G401 (cell line): ENCODE measurements at regions not wholly inside any gene's neighbourhood (a gene's known extent, or its start where the extent isn't known, plus 50 kb on each side); places are given as distances from the start of the nearest gene placed in this dataset.
"Not testable (repeated sequence)": the region's sequence is repeated elsewhere in the genome, so short reads cannot be mapped to it uniquely, and the experiment has no call there.

ENCODE experiments used
- DNase-seq: peaks from one replicate; pipeline ENCODE4 v3.0.0-alpha.2; 2015; ENCODE audit warnings: low spot score
- in situ Hi-C: cut with HindIII; loops from 2 replicates; pipeline ENCODE4 v1.10.0; 2016; ENCODE audit warnings: low sequenced_read_pairs, mixed read lengths

DNA sequence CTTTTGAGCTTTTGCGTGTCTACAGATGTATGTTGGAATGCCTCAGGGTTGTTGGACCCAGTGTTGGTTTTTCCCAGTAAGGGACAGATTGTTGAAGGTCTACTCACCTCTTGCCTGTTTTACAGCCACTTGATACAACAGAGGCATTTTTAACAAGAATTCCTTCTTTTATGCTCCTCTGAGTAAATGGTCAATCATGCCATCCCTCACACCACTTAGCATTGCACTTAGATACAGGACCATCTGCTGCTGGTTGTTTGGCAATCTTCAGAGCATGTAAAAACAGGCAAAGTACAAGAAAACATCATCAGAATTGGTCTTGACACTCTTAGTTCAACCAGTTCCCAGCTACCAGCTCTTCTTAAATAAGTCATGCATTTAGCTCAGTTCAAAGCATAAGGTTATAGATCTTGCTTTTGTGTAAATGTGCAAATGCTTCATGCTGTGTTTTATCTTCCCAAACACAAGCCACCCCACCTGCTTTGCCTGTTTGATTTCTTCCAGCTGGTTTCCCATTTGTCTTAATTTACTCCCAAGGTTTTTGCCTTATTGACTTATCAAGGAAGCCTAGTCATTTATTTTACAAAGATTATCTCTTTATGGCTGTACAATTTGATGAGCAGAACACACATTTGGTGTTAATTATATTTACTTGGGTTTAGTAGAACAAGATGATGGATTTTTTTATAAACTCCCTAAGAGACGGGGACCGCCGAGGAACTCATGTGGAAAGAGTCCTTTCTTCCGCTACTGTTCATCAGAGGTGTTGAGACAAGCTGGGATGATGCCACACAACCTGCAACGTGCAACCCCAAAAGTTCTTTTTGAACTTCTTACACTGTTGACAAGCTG lies 136.6 kb downstream of the AHR start:
- peak; percentile 2 for DNase-seq
- in situ Hi-C loops: no loop called here

DNA sequence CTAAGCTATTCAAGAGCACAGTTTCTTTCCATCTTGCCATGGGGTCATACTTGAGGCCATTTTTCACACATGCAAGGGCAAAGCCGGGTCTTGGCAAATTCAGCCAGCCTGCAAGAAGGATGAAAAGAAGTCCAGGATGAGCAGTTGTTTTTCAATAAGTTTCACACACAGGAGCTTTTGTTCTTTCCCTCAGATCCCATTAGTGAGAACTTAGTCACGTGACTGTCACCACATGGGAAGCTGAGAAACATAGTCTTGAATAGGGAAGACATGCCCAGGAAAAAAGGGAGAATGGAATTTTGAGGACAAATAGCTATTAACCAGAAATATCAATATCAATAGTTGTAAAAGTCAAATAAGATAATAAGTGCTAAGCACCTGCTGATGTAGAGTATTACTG lies 137.7 kb downstream of the AHR start:
- in situ Hi-C loops: no loop called here
- no peak for DNase-seq

DNA sequence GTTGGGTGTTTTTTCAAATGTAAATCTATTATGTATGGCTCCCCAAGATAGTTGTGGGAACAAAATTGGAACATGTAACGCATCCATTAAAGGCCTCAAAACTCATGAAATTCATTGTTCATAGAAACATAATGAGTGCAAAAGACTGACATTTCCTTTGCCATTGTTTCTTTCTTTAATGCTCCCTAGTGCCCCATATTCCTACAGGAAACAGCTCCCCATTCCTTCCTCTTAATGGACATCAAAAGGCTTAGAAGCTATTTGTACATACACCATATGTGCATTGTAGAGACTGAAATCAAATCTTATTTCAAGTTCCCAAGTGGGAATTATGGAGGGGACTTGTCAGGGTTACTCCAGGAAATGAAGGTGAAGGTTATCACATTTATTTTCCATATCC lies 139.1 kb downstream of the AHR start:
- in situ Hi-C loops: no loop called here

DNA sequence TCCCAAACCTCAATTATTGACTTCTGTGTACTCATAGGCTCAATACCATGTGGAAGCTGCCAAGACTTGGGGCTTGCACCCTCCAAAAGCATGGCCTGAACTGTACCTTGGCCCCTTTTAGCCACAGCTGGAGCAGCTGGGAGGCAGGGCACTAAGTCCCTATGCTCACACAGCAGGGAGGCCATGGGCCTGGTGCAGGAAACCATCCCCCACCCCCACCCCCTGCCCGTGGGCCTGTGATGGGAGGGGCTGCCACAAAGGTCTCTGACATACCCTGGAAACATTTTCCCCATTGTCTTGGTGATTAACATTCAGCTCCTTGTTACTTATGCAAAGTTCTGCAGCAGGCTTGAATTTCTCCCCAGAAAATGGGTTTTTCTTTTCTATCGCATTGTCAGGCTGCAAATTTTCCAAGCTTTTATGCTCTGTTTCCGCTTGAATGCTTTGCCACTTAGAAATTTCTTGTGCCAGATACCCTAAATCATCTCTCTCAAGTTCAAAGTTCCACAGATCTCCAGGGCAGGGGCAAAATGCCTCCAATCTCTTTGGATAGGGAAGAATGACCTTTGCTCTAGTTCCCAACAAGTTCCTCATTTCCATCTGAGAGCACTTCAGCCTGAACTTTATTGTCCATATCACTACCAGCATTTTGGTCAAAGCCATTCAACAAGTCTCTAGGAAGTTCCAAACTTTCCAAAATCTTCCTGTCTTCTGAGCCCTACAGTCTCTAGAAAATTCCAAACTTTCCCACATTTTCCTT lies 141.8 kb downstream of the AHR start:
- DNase-seq, in situ Hi-C loops: not testable (repeated sequence)

More for the DNA sequence above, 139.1 kb downstream of the AHR start:
- no peak for DNase-seq

DNA sequence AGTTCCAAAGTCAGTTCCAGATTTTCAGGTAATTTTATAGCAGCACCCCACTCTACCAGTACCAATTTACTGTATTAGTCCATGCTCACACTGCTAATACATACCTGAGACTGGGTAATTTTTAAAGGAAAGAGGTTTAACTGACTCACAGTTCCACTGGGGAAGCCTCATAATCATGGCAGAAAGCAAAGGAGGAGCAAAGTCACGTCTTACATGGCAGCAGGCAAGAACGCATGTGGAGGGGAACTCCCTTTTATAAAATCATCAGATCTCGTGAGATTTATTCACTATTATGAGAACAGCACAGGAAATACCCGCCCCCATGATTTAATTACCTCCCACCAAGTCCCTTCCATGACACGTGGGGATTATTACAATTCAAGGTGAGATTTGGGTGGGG lies 142.4 kb downstream of the AHR start:
- in situ Hi-C loops: no loop called here

DNA sequence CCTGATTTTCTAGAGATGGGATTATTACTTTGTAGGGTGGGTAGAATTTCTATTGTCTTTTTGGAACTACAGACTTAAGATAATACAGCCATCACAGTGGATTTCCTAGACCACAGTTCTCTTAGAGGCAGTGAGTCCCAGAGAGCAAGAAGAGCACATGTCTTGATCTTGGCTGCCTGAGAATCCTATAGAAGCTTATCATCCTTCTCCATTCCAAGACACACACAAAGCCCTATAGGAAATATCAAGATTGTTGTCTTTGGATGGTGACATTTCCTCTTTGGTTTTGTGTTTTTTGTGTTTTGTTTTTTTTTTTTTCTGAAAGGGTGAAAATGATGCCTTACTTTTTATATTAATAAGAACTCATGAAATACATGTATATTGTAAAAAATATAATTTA lies 143.1 kb downstream of the AHR start:
- in situ Hi-C loops: no loop called here
- DNase-seq: no peak

More for the DNA sequence above, 142.4 kb downstream of the AHR start:
- DNase-seq: no peak

DNA sequence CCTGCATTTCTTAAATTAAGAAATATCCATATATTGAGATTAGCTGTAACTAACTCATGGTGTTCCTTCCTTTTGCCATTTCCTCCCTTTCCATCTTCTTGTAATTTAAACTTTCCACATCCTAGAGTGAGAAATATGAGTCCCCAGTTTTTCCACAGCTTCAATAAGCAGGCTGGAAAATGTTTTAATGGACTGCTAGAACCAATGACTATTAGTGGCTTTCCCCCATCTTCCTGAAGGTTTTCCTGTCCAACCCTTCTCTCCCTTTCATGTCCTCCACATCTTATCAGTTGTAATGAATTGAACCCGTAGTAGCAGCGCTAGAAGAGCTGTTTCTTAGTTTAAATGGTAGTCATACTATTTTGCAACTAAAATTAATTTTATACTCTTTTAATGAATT lies 145.7 kb downstream of the AHR start:
- DNase-seq: no peak
- in situ Hi-C loops: no loop called here

DNA sequence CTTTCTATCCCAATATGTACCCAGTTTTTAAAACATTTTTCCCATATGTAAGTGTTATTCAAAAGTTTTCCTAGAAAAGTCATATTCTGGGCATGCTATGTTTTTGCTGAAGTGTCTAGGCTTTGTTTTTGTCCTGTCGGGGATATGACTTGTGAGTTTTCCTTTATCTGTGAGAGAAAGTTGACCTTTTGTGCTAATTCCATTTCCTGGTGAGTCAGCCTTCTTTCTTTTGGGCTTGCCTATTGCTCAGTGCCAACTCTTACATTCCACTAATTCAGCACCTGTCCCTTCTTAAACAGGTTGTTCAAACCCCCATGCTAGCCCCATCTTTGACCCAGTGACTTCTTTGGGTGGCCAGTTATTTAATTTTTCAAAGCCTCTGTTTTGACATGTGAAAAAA lies 146.2 kb downstream of the AHR start:
- no peak for DNase-seq
- in situ Hi-C loops: no loop called here

DNA sequence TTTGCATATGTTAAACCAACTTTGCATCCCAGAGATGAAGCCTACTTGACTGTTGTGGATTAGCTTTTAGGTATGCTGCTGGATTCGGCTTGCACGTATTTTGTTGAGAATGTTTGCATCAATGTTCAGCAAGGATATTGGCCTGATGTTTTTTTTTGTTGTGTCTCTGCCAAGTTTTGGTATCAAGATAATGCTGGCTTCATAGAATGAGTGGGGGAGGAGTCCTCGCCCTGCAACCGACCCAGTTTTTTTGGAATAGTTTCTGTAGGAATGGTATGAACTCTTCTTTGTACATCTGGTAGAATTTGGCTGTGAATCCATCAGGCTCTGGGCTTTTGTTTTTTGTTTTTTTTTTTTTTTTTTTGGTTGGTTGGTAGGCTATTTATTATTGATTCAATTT lies 147.9 kb downstream of the AHR start:
- in situ Hi-C loops: no loop called here
- no peak for DNase-seq

DNA sequence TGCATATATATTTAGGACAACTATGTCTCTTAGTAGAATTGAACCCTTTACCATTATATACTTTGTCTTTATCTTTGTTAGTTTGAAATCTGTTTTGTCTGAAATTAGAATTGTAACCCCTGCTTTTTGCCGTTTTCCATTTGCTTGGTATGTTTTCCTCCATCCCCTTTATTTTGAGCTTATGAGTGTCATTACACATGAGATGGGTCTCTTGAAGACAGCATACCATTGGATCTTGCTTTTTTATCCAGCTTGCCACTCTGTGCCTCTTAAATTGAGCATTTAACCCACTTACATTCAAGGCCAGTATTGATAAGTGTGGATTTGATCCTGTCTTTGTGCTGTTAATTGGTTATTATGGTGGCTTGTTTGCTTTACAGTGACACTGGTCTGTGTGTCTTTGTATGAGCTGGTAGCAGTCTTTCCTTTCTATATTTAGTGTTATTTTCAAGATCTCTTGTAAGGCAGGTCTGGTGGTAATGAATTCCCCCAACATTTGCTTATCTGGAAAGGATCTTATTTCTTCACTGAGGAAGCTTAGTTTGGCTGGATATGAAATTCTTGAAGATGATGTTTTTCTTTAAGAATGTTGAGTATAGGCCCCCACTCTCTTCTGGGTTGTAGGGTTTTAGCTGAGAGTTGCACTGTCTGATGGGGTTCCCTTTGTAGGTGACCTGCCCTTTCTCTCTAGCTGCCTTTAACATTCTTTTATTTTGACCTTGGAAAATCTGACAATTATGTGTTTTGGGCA lies 149.5 kb downstream of the AHR start:
- in situ Hi-C loops: no loop called here
- no peak for DNase-seq

DNA sequence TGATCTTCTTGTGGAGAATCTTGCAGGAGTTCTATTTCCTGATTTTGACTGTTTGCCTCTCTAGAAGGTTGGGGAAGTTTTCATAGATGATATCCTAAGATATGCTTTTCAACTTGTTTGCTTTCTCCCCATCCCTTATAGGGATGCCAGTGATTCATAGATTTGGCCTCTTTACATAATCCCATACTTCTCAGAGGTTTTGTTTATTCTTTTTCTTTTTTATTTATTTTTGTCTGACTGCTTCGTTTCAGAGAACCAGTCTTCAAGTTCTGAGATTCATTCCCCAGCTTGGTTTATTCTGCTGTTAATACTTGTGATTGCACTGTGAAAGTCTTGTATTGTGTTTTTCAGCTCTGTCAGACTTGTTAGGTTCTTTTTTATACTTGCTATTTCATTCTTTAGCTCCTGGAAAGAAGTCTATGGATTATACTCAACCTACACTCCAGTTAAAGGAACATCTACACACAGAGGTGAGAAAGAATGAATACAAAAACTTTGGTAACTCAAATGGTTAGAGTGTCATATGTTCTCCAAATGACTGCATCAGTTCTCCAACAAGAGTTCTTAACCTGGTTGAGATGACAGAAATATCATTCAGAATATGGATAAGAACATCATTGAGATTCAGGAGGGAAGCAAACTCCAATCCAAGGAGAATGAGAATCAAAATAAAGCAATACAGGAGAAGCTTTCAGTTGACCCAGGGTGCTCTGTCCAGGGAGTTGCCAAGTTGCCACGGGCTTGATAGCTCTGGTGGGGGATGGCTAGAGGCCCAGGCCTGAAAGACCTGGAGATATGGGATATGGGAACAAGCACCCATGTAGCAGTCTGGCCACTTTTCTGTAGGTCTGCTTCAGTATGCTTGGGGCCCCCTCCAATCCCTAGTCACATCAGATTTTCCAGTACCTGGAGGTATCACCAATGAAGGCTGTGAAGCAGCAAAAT lies 150.3 kb downstream of the AHR start:
- in situ Hi-C loops: no loop called here
- no peak for DNase-seq

DNA sequence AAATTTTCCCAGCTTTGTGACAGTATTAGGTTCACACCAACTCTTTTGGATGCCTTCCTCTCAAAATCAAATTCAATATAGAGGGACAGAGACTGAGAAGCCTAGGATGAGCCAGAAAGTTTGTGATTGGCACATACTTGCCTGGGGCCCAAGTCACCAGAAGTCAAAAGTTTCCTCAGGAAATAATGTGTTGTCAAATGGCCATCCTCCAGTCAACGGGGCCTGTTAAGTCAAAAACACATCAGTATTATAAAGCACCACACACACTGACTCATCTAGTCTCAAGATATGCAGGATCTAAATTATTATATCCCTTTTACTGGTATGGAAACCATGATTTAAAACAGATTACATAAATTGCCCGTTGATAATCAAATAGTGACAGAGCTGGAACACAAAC lies 158.1 kb downstream of the AHR start:
- in situ Hi-C loops: no loop called here
- DNase-seq: no peak

DNA sequence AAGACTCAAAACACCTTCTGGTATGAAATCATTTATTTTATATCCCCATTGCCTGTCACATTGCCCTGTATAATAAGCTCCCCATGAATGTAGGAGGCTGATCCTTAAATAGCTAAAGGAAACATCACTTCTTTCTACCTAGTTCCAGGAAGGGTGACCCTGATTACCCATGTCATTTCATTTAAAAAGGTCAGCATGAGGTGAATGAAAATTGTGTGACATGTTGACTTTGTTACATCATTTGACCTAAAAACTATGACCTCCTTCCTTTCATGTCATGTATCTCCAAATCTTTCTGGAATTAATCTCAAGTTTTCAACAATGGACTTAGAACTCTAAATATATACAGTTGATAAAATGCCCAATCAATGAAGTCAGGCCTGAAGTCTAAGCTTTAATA lies 161.5 kb downstream of the AHR start:
- in situ Hi-C loops: no loop called here
- DNase-seq: no peak

DNA sequence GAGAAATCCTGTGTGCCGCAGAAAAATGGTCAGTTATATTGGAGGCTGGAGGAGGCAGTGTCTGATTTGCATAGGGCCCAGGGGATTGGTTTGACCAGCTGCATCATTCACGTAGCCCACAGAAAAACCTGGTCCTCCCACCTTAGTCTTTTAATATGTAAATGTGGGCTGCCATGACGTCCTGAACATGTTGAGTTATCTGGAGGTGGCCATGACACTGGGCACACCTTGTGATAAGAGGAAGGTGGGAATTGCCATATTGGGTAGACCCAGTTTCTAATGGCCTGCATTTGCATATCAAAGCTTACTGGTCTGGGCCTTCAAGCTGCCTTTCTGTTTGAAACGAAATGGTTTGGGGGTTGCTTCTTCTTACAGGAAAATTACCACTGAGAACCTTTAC lies 162.2 kb downstream of the AHR start:
- in situ Hi-C loops: no loop called here
- no peak for DNase-seq

DNA sequence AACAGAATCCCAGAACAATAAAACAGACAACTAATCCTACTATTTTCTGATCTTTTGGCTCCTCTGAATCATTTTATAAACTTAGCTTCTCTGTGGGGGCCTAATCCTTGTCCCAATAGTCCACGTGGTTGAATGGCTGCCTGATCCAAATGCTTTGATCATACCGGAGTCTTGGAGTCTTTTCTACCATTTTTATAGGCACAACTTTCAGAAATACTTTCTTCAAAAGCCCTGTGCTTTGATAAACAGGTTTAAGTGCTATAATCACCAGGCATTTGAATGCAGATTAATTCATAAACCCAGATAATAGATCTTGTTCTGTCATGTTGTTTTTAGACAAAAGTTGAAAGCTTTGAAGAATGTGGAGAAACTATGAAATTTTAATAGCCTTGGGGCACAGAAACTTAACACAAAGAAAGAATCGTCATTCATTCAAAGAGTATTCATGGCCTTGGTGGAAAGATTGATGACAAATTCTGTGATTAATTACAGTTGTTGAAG lies 163.7 kb downstream of the AHR start:
- DNase-seq: no peak
- in situ Hi-C loops: no loop called here

DNA sequence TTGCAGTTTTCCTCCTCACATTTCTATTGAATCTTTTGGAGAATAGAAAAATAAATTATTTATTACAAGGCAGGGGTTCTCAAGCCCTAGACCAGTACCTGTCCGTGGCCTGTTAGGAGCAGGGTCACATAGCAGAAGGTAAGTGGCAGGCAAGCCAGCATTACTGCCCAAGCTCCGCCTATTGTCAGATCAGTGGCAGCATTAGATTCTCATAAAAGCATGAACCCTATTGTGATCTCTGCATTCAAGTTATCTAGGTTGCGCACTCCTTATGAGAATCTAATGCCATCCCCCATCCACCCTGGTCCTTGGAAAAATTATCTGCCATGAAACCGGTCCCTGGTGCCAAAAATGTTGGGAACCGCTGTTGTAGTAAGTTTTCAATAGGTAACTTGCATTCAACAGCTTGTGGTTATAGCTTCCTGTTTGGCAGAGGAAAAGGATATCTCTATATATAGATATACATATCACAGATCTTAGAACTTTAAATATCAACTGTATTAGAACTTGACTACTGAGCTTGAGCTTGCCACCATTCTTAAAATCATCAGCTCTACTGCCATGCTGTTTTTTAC lies 165.1 kb downstream of the AHR start:
- in situ Hi-C loops: no loop called here
- DNase-seq: no peak

DNA sequence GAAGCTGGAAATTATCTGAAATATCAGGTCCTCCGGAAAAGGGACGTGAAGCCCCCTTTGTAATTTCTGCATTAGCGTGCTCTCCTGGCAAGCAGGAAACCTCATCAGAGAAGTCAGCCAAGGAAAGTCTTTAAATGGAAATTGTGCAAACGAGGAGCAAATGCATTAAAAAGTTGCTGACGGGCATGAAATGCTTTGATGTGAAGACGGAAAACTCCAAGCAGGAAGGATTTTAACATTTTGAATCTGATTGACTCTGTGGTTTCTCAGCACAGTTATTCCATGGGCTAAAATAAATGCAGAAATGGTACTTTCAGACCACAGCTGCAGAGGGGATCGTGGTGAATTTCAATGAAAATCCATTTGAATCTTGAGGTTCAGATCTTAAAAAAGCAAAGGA lies 167.8 kb downstream of the AHR start:
- in situ Hi-C loops: no loop called here
- no peak for DNase-seq

DNA sequence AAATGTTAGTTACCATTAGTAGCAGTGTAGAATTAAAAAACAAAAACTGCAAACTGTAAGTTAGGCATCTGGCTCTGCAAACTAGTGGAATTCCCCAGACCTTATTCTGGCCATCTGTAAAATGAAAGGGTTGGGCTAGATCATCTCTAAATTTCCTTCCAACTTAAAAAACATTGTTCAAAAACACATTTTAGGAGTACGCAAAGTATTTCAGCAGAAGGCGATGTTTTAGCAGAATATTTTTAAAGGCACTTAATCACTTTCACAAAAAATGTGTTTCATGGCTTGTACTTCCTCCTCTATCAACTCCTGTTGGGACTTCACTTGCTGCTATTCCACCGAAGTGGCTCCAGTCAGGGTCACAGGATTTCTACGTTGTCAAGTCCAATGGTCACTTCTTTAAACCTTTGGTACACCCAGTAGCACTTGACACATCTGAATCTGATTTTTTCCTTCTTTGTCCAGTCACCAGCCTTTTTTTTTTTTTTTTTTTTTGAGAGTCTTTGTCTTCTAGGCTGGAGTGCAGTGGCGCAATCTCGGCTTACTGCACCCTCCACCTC lies 169.0 kb downstream of the AHR start:
- DNase-seq: no peak
- in situ Hi-C loops: no loop called here
